Sciatic nerve (tissue), 2 donors: ENCODE measurements at regions not wholly inside any gene's neighbourhood (a gene's known extent, or its start where the extent isn't known, plus 50 kb on each side); places are given as distances from the start of the nearest gene placed in this dataset.
A peak's percentile ranks its signal among the peaks of the same experiment; 100 is the strongest.

Source experiments
- ATAC-seq: fragments of 200-7000 bp; cut with Tn5 transposase; one replicate; pipeline ENCODE4 v1.9.1; 2020; ENCODE audit warnings: mild to moderate bottlenecking, moderate library complexity
- DNase-seq: peaks from one replicate; pipeline ENCODE4 v3.0.0-alpha.2; 2020; ENCODE audit warnings: low spot score
- intact Hi-C: fragments of 100-400 bp; cut with DNase I; formaldehyde crosslinking; loops from one replicate; pipeline ENCODE4 v1.14.2; 2022
- donor health status: DM: no; HTN: no; CAD: no.
- donor health status: DM: no; HTN: no; CAD: no.

GRCh38 chr3:157763644-157764043 lies 260.4 kb upstream of the VEPH1 start:
- DNase-seq (no peak), ATAC-seq (no peak)
- intact Hi-C loops, result no loop called here

DNA sequence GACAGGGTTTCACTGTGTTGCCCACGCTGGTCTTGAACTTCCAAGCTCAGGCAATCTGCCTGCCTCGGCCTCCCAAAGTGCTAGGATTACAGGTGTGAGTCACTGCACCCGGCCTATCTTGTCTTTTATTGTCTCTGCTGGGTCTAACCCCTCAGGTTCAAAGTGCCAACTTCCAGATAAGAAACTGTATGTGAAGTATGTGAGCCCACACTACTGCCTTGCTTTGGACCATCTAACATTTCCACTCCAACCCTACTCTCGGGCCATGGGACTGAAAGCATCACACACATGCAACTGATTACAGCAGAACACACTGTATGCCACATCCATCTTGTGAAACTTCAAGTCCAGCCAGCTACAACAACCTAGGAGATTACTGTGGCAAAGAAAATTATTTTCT lies 256.1 kb upstream of the VEPH1 start:
- ATAC-seq (peak; percentile 13), DNase-seq (no peak)
- intact Hi-C loops, result no loop called here

- intact Hi-C loops, result no loop called here
- DNase-seq (no peak), ATAC-seq (no peak)
These were observed 252.0 kb upstream of the VEPH1 start for GRCh38 chr3:157755233-157755632.

DNA sequence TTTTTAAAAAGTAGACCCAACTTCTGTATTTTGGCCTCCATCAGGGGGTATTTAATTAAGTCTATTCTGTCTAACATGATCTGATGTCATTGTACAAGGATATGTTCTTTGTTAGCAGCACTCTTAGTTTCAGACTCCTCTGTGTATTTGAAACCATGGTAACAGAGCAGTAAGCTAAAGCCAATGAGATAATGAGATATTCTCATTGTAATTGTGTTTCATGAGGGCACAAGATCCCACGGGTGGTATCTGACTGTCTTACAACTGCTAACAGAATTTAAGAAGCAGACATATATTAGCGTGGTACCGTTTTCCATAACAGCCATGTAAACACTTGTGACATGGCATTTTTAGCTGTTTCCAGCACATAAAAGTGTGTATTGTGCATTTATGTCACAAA lies 251.2 kb upstream of the VEPH1 start:
- no peak for ATAC-seq
- intact Hi-C loops, result no loop called here
- no peak for DNase-seq

- intact Hi-C loops, result no loop called here
- DNase-seq, result no peak
These were observed 250.5 kb upstream of the VEPH1 start for GRCh38 chr3:157753787-157754136.

DNA sequence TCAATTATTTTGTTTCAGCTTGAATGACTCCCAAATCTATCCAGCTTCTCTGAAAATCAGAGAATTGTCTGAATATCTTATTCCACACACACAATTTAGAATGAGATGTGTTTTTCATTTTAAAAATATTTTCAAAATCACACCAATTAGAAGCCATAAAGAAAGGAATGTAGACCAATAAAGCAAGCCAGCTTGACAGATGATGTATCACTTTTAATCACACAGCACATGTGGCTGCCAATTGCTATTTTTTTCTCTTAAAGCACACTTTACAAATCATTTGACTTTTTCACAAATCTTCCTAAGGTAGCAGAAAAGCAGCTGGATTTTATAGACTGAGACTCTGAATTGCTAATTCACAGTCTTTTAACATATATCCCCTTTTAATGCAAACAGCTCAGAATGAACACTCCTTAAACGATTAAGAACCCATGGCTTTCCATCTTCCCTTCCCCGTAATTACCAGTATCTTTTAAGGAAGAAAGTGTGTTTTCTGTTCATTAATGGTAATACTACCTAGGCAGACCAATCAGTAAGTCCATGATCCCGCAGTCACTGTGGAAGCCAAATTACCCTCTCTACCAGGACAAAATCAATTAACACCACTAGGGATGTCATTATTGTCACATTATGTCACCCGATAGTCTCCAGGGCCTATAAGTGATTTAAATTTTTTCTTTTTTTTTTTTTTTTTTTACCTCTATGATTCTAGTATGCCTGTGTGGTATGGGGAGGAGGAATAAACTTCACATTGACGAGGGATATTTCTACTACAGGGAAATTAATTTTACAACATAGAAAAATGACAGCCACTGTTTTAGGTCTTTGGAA lies 250.0 kb upstream of the VEPH1 start:
- intact Hi-C loops, result no loop called here
- ATAC-seq, result no peak

More at GRCh38 chr3:157753787-157754136, 250.5 kb upstream of the VEPH1 start:
- no peak for ATAC-seq

GRCh38 chr3:157752554-157752953 lies 249.3 kb upstream of the VEPH1 start:
- intact Hi-C loops, result no loop called here
- DNase-seq (no peak), ATAC-seq (no peak)

More for the DNA sequence above, 250.0 kb upstream of the VEPH1 start:
- no peak for DNase-seq

DNA sequence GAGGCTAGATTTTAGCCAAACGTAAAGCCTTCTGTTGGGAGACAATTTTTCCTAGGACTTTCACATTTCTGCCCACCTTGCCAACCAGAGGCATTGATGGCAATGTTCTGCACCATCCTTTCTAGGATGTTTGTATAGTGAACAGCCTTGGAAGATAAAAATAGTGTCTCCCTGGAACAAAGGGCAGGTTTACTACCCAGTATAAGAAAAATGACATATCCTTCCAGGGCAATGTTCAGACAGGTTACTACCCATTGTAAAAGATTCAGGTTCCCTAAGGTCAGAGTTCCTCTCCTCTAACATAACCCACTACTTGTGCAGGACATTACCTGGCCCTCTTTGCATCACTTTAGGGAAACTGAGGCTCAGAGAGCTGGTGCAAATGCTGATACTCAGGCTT lies 248.2 kb upstream of the VEPH1 start:
- intact Hi-C loops, result no loop called here
- DNase-seq, result no peak

DNA sequence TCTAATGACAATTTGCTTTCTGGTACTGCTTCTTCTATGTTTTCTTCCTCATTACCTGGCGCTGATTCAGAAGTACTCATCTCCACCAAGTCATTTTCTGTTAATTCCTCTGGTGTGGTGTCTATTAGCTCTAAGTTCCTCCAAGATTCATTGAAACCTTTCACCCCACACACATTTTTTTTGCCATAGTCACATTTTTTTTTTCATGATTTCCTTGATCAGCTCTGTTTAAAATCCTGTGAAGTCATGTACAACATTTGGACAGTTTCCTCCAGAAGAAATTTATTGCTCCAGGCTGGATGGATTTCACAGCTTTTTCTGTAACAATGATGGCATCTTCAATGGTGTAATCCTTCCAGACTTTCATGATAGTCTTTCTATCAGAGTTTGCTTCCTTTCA lies 243.2 kb upstream of the VEPH1 start:
- intact Hi-C loops, result no loop called here
- DNase-seq (no peak), ATAC-seq (no peak)

More for the DNA sequence above, 248.2 kb upstream of the VEPH1 start:
- no peak for ATAC-seq

GRCh38 chr3:157741607-157742006 lies 238.4 kb upstream of the VEPH1 start:
- intact Hi-C loops, result no loop called here
- DNase-seq, result no peak

GRCh38 chr3:157738441-157738840 lies 235.2 kb upstream of the VEPH1 start:
- DNase-seq, result no peak
- no peak for ATAC-seq
- intact Hi-C loops, result no loop called here

More at GRCh38 chr3:157741607-157742006, 238.4 kb upstream of the VEPH1 start:
- no peak for ATAC-seq

GRCh38 chr3:157718800-157719199 lies 215.6 kb upstream of the VEPH1 start:
- ATAC-seq (peak; percentile 26), DNase-seq (no peak)
- intact Hi-C loops, result no loop called here

GRCh38 chr3:157713101-157713500 lies 209.9 kb upstream of the VEPH1 start:
- ATAC-seq (no peak), DNase-seq (no peak)
- intact Hi-C loops, result no loop called here

GRCh38 chr3:157705258-157705657 lies 202.0 kb upstream of the VEPH1 start:
- DNase-seq (no peak), ATAC-seq (no peak)
- intact Hi-C loops, result no loop called here

DNA sequence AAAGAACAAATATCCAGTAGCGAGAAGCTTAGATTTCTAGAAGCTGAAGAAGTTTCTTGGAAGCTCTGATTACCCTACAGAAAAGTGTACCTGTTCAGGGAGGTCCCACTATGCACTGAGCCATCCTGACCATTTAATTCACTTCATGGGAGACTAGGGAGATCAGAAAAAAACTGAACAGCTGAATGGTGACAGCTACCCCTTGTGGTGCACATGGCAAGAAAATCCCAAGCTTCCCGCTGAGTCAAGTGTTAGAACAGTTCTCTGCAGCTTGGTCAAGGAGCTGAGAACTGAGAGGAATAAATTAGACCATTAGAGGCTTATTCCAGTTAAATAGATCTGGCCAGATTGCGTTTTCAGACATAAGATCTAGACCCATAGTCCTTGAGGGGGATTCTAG lies 197.2 kb upstream of the VEPH1 start:
- DNase-seq, result no peak
- intact Hi-C loops, result no loop called here
- ATAC-seq, result no peak

DNA sequence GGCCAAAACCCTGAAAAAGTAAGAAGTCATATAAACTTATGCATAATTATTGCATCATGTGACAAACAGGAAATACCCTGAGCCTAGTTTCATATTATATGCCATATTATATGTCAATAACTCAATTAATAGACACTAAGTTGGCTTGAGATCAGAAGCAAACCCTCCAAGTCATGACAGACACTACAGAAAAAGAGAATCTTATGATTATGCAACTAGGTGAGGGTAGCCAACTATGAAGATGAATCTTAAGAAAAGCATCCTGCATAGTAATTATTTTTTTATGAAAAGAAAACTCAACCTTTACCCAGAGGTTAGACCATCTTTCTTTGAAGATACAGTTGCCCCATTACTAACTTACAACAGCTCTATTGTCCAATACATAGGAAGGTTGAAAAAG lies 192.4 kb upstream of the VEPH1 start:
- DNase-seq (no peak), ATAC-seq (no peak)
- intact Hi-C loops, result no loop called here

DNA sequence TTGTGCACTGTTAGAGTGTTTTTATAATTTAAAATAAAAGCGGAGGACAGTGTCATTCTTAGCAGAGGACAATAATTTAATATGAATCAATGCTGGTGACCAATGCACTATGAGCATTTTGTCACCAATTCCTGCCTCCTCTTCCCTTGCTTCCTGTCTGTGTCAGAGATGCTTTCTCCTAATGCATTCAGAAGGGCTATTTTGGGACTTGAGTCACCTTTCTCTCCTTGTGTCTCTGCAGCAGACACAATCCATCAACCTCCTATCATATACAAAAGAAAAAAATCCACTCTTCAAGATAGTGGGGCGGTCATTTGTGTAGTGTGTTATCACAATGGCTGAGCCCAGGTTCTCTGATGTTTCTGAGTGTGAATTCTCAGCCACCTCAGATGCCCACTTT lies 191.9 kb upstream of the VEPH1 start:
- ATAC-seq, result no peak
- DNase-seq, result no peak
- intact Hi-C loops, result no loop called here

DNA sequence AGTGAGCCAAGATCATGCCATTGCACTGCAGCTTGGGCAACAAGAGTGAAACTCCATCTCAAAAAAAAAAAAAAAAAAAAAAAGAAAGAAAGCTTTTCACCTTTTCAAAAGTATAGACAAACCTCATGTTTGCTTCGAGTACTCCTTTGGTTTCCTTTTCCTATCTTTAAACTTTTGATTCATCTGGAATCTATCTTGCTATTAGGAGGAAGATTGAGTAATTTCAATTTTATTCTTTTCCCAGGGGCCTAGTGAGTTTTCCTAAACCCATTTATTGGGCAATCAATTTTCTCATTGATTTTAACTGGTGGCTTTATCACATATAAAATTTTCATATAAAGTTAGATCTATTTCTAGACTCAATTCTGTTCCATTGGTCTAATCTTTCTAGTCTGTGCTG lies 190.5 kb upstream of the VEPH1 start:
- ATAC-seq, result peak; percentile 62
- intact Hi-C loops, result no loop called here
- no peak for DNase-seq

DNA sequence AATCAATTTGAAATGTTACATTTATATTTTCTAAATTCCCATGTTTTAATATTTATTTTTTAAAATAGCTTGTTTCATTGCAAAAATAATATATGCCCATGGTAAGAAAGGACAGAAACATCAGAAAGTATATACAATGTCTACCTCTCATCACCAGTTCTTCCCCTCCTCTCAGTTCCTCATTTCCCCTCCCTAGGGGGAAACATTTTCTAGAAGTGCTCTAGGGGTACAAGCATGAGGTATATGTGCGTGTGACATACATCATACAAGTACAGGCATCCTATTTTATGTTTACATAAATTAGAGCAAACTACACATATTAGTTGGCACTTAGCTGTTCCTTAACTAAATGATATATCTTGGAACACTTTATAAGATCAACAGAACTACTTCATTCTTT lies 189.3 kb upstream of the VEPH1 start:
- ATAC-seq, result no peak
- intact Hi-C loops, result no loop called here
- no peak for DNase-seq

GRCh38 chr3:157683668-157684067 lies 180.5 kb upstream of the VEPH1 start:
- ATAC-seq (peak; percentile 74), DNase-seq (no peak)
- intact Hi-C loops, result no loop called here

GRCh38 chr3:157672061-157672460 lies 168.8 kb upstream of the VEPH1 start:
- ATAC-seq (no peak), DNase-seq (no peak)
- intact Hi-C loops, result no loop called here
